ENCODE measurements at regions not wholly inside any gene's neighbourhood (a gene's known extent, or its start where the extent isn't known, plus 50 kb on each side); places are given as distances from the start of the nearest gene placed in this dataset.

DNA sequence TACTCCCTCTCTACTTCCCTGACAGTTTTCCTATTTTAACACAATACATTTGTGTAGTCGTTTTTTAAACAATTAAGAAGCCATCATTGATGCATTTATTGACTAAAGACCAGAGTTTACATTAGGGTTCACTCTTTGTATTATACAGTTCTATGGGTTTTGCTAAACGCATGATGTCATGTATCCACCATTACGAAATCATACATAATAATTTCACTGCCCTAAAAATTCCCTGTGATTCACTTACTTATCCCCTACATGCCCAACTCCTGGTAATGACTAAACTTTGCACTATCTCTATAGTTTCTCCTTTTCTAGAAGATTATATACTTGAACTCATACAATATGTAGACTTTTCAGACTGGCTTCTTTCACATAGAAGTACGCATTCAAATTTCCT is 1016.5 kb upstream of the FOXG1 start:
- TF ChIP-seq SP1 (IDR thresholded peaks at IDR 0.05) (no peak), ZNF384 (IDR thresholded peaks at IDR 0.05) (no peak), HDGF (IDR thresholded peaks at IDR 0.05; ENCODE audit: borderline replicate concordance) (no peak), ELF4 (IDR thresholded peaks at IDR 0.05) (no peak), FOXK2 (IDR thresholded peaks at IDR 0.05) (no peak)

All from HEK293T (cell line).